H1 (cell line): ENCODE measurements at regions not wholly inside any gene's neighbourhood (a gene's known extent, or its start where the extent isn't known, plus 50 kb on each side); places are given as distances from the start of the nearest gene placed in this dataset.

Experiments
- CTCF ChIA-PET: fragments of 300-600 bp; sonication (Branson Sonifier 250); formaldehyde crosslinking; loops from one replicate; lab custom pipeline; 2021; ENCODE audit not compliant: partially characterized antibody; lab: Charles Lee
- POLR2A ChIA-PET: fragments of 300-600 bp; sonication (Branson Sonifier 250); formaldehyde crosslinking; loops from one replicate; lab custom pipeline; 2021; ENCODE audit warnings: inconsistent platforms; ENCODE audit not compliant: partially characterized antibody; lab: Charles Lee
- DNase-seq, 2 experiments: peaks; one replicate each; pipeline versions ENCODE4 v3.0.0 to v3.0.0-alpha.2; 2010 to 2022; ENCODE audit warnings: low spot score in 2 of 2, low read depth in 1 of 2, mixed read lengths in 1 of 2
- FAIRE-seq: peaks from 2 replicates; lab custom pipeline; 2011; peaks lifted over from hg19 to GRCh38; lab: Jason Lieb, UNC
- H2AFZ ChIP-seq: 2 replicates; pipeline ENCODE4 v1.8.1; 2012; ENCODE audit warnings: low read length, inconsistent platforms
- H2AK5ac ChIP-seq: 2 replicates; pipeline ENCODE4 v1.6.1; 2013; ENCODE audit warnings: low read depth, low read length
- H2BK120ac ChIP-seq: replicated peaks from 2 replicates; pipeline ENCODE3; 2013; ENCODE audit warnings: low read depth, low read length, inconsistent platforms
- H2BK12ac ChIP-seq: 2 replicates; pipeline ENCODE4 v1.6.1; 2013; ENCODE audit warnings: low read depth, low read length
- H2BK15ac ChIP-seq: 2 replicates; pipeline ENCODE4 v1.6.1; 2013; ENCODE audit warnings: low read length
- H2BK20ac ChIP-seq: 2 replicates; pipeline ENCODE4 v1.6.1; 2013; ENCODE audit warnings: low read length
- H2BK5ac ChIP-seq: 2 replicates; pipeline ENCODE4 v1.6.1; 2013; ENCODE audit warnings: low read depth, low read length
- H3K14ac ChIP-seq: 2 replicates; pipeline ENCODE4 v1.6.1; 2013; ENCODE audit warnings: inconsistent platforms; ENCODE audit not compliant: insufficient read length
- H3K18ac ChIP-seq: 2 replicates; pipeline ENCODE4 v1.6.1; 2013; ENCODE audit warnings: low read length; ENCODE audit errors: extremely low read depth
- H3K23ac ChIP-seq: 2 replicates; pipeline ENCODE4 v1.6.1; 2013; ENCODE audit warnings: inconsistent platforms; ENCODE audit not compliant: insufficient read length
- H3K23me2 ChIP-seq: 2 replicates; pipeline ENCODE4 v1.6.1; 2013; ENCODE audit warnings: low read depth, low read length
- H3K27ac ChIP-seq: 2 replicates; pipeline ENCODE4 v1.6.1; 2011; ENCODE audit warnings: low read depth, low read length, inconsistent platforms
- H3K27me3 ChIP-seq, 4 experiments: replicated peaks in 1 of 4; 1 replicate in 1 of 4; 2 replicates in 3 of 4; pipeline versions ENCODE4 v1.6.1 to v1.8.1; 2011 to 2013; ENCODE audit warnings: low read length in 3 of 4, mild to moderate bottlenecking in 3 of 4, inconsistent platforms in 2 of 4, mixed read lengths in 2 of 4, moderate library complexity in 1 of 4; ENCODE audit not compliant: control insufficient read depth in 3 of 4, insufficient read depth in 3 of 4; ENCODE audit errors: extremely low read depth in 1 of 4
- H3K36me3 ChIP-seq, 4 experiments: 2 replicates each; pipeline versions ENCODE4 v1.6.1 to v1.8.1; 2011 to 2013; ENCODE audit warnings: mild to moderate bottlenecking in 4 of 4, low read length in 3 of 4, moderate library complexity in 2 of 4, control low read depth in 1 of 4, inconsistent platforms in 1 of 4; ENCODE audit not compliant: insufficient read depth in 4 of 4, control insufficient read depth in 2 of 4
- H3K4ac ChIP-seq: replicated peaks from 2 replicates; pipeline ENCODE3; 2013; ENCODE audit warnings: low read length, low read depth, mixed read lengths, inconsistent platforms; ENCODE audit not compliant: insufficient read length
- H3K4me1 ChIP-seq, 4 experiments: replicated peaks in 1 of 4; 1 replicate in 1 of 4; 2 replicates in 3 of 4; pipeline versions ENCODE4 v1.6.1 to v1.8.1; 2011 to 2013; ENCODE audit warnings: low read length in 3 of 4, inconsistent platforms in 2 of 4, mixed read lengths in 1 of 4; ENCODE audit not compliant: insufficient read depth in 4 of 4, control insufficient read depth in 3 of 4
- H3K4me2 ChIP-seq, 2 experiments: 2 replicates each; pipeline versions ENCODE4 v1.6.1 to v1.8.1; 2011 to 2013; ENCODE audit warnings: low read depth in 2 of 2, low read length in 2 of 2, control low read depth in 1 of 2, inconsistent platforms in 1 of 2, mild to moderate bottlenecking in 1 of 2; ENCODE audit not compliant: insufficient read depth in 1 of 2
- H3K4me3 ChIP-seq, 4 experiments: fragments of 200-600, 300-600 bp in 1 of 4; sonication (generic), shearing (Covaris generic), sonication (Bioruptor Twin) in 1 of 4; 2 replicates each; pipeline versions ENCODE4 v1.5.1 to v1.8.1; 2011 to 2016; ENCODE audit warnings: low read length in 4 of 4, low read depth in 3 of 4, control low read depth in 2 of 4, inconsistent platforms in 2 of 4, mild to moderate bottlenecking in 2 of 4, mixed read lengths in 1 of 4, moderate library complexity in 1 of 4; ENCODE audit not compliant: insufficient read depth in 2 of 4; ENCODE audit errors: extremely low read depth in 1 of 4
- H3K56ac ChIP-seq: replicated peaks from 2 replicates; pipeline ENCODE3; 2013; ENCODE audit warnings: low read depth, mild to moderate bottlenecking, mixed read lengths, low read length, inconsistent platforms; ENCODE audit not compliant: insufficient read length
- H3K79me1 ChIP-seq: 2 replicates; pipeline ENCODE4 v1.6.1; 2013; ENCODE audit warnings: low read depth, low read length, control low read depth
- H3K79me2 ChIP-seq, 2 experiments: 2 replicates each; pipeline versions ENCODE4 v1.6.1 to v1.8.1; 2012 to 2013; ENCODE audit warnings: low read length in 2 of 2, mild to moderate bottlenecking in 2 of 2, inconsistent platforms in 1 of 2; ENCODE audit not compliant: insufficient read depth in 2 of 2, control insufficient read depth in 1 of 2
- H3K9ac ChIP-seq, 4 experiments: replicated peaks in 1 of 4; 1 replicate in 1 of 4; 2 replicates in 3 of 4; pipeline versions ENCODE4 v1.6.1 to v1.8.1; 2011 to 2013; ENCODE audit warnings: low read depth in 3 of 4, low read length in 3 of 4, control low read depth in 2 of 4, mild to moderate bottlenecking in 2 of 4, moderate library complexity in 2 of 4, inconsistent platforms in 1 of 4; ENCODE audit errors: extremely low read depth in 1 of 4
- H3K9me3 ChIP-seq, 2 experiments: 2 replicates each; pipeline versions ENCODE4 v1.6.1 to v1.8.1; 2012 to 2013; ENCODE audit warnings: mild to moderate bottlenecking in 2 of 2, moderate library complexity in 2 of 2, control low read depth in 1 of 2, inconsistent platforms in 1 of 2, low read depth in 1 of 2, low read length in 1 of 2, mixed read lengths in 1 of 2; ENCODE audit not compliant: insufficient read depth in 2 of 2
- H4K20me1 ChIP-seq, 2 experiments: replicated peaks in 1 of 2; 2 replicates each; pipeline versions ENCODE3 to v1.8.1; 2011 to 2013; ENCODE audit warnings: inconsistent platforms in 2 of 2, low read length in 2 of 2, mild to moderate bottlenecking in 1 of 2; ENCODE audit not compliant: insufficient read depth in 2 of 2, control insufficient read depth in 1 of 2
- H4K5ac ChIP-seq: 2 replicates; pipeline ENCODE4 v1.6.1; 2013; ENCODE audit warnings: low read length, low read depth, mixed read lengths, inconsistent platforms; ENCODE audit not compliant: insufficient read length
- H4K8ac ChIP-seq: 2 replicates; pipeline ENCODE4 v1.8.0; 2013; ENCODE audit warnings: mild to moderate bottlenecking, moderate library complexity, low read length, inconsistent platforms; ENCODE audit not compliant: insufficient read depth; ENCODE audit errors: extremely low read depth
- H4K91ac ChIP-seq: replicated peaks from 2 replicates; pipeline ENCODE3; 2013; ENCODE audit warnings: low read length, mixed read lengths, inconsistent platforms; ENCODE audit not compliant: insufficient read length
- BCL11A ChIP-seq, 2 experiments: IDR thresholded peaks; one replicate each; pipeline ENCODE4 v1.6.1; 2011; ENCODE audit warnings: low read depth in 2 of 2, low read length in 2 of 2, mild to moderate bottlenecking in 2 of 2
- BRCA1 ChIP-seq: IDR thresholded peaks from 2 replicates; pipeline ENCODE4 v1.6.1; 2012; ENCODE audit warnings: low read depth, low read length, improper control_type of control experiment
- CBX8 ChIP-seq: fragments of 300-800, 300-1000 bp; sonication (generic); IDR thresholded peaks from 2 replicates; pipeline ENCODE4 v1.7.1; 2016; ENCODE audit warnings: low read depth, low read length, borderline replicate concordance
- CEBPB ChIP-seq: IDR thresholded peaks from 2 replicates; pipeline ENCODE4 v1.6.1; 2012; ENCODE audit warnings: low read depth, low read length
- CTCF ChIP-seq, 3 experiments: IDR thresholded peaks; 1 replicate in 2 of 3; 2 replicates in 1 of 3; pipeline versions ENCODE4 v1.5.1 to v1.6.1; 2011; ENCODE audit warnings: low read length in 3 of 3, mild to moderate bottlenecking in 3 of 3, inconsistent platforms in 2 of 3, low read depth in 1 of 3, moderate library complexity in 1 of 3; ENCODE audit not compliant: insufficient read depth in 1 of 3; ENCODE audit errors: control extremely low read depth in 1 of 3
- EP300 ChIP-seq, 2 experiments: IDR thresholded peaks; 1 replicate in 1 of 2; 2 replicates in 1 of 2; pipeline ENCODE4 v1.6.1; 2011 to 2012; ENCODE audit warnings: low read depth in 2 of 2, low read length in 2 of 2, mild to moderate bottlenecking in 2 of 2, borderline replicate concordance in 1 of 2, inconsistent platforms in 1 of 2, moderate library complexity in 1 of 2
- EZH2 ChIP-seq: fragments of 200-600 bp; sonication (generic); IDR thresholded peaks from 2 replicates; pipeline ENCODE4 v1.7.1; 2012; ENCODE audit warnings: low read depth, mild to moderate bottlenecking, moderate library complexity, low read length, inconsistent platforms; ENCODE audit not compliant: severe bottlenecking
- FOSL1 ChIP-seq: IDR thresholded peaks from 2 replicates; pipeline ENCODE4 v1.6.1; 2011; ENCODE audit warnings: mild to moderate bottlenecking, low read depth, low read length, moderate library complexity; ENCODE audit not compliant: insufficient read depth
- GABPA ChIP-seq: IDR thresholded peaks from 2 replicates; pipeline ENCODE4 v1.6.1; 2011; ENCODE audit warnings: mild to moderate bottlenecking, low read length, moderate library complexity, borderline replicate concordance; ENCODE audit not compliant: insufficient read depth
- HDAC6 ChIP-seq: IDR thresholded peaks from one replicate; pipeline ENCODE4 v1.7.1; 2012; ENCODE audit warnings: low read depth, mild to moderate bottlenecking, inconsistent platforms, low read length, moderate library complexity
- NANOG ChIP-seq: IDR thresholded peaks from 2 replicates; pipeline ENCODE4 v1.6.1; 2011; ENCODE audit warnings: low read length, low read depth, mild to moderate bottlenecking, inconsistent platforms; ENCODE audit not compliant: insufficient read depth, poor library complexity, severe bottlenecking
- TCF12 ChIP-seq: IDR thresholded peaks from 2 replicates; pipeline ENCODE4 v1.6.1; 2011; ENCODE audit warnings: low read depth, mild to moderate bottlenecking, low read length

- TF ChIP-seq EP300 (IDR thresholded peaks at IDR 0.05; ENCODE audit: borderline replicate concordance in 1 of 2, low read depth in 2 of 2, low read length in 2 of 2) (no peak), BCL11A (IDR thresholded peaks at IDR 0.05; ENCODE audit: low read depth in 2 of 2, low read length in 2 of 2) (no peak), HDAC6 (no peak), TCF12 (no peak), GABPA (no peak), CTCF (IDR thresholded peaks at IDR 0.05; ENCODE audit: control extremely low read depth in 1 of 3, insufficient read depth in 1 of 3, low read depth in 1 of 3, low read length in 3 of 3) (no peak), NANOG (no peak), CBX8 (no peak), BRCA1 (no peak), EZH2 (no peak), FOSL1 (no peak), CEBPB (no peak)
- no peak overlapping the region for H4K5ac ChIP-seq
- H3K9ac ChIP-seq, result no peak overlapping the region
- H3K18ac ChIP-seq, result no peak overlapping the region
- no peak overlapping the region for H3K4me3 ChIP-seq
- no peak overlapping the region for H4K91ac ChIP-seq
- peaks cover 6 to 46% (median 27%) of the 10 kb centered on the region in 4 experiments for H3K27me3 ChIP-seq
- no peak overlapping the region for H4K8ac ChIP-seq
- no peak overlapping the region for H2AFZ ChIP-seq
- no peaks in the 10 kb centered on the region for H4K20me1 ChIP-seq
- H3K4ac ChIP-seq, result no peak overlapping the region
- H3K23ac ChIP-seq, result no peak overlapping the region
- H2BK20ac ChIP-seq, result no peak overlapping the region
- no peak overlapping the region for H2AK5ac ChIP-seq
- H3K14ac ChIP-seq, result no peak overlapping the region
- no peak overlapping the region for H3K27ac ChIP-seq
- peaks cover 0 to 2% (median 0%) of the 10 kb centered on the region in 4 experiments; a peak in 1 of 7 replicates for H3K4me1 ChIP-seq
- H2BK120ac ChIP-seq, result no peak overlapping the region
- H3K23me2 ChIP-seq, result no peaks in the 10 kb centered on the region; the same call in 1 of the 2 replicates
- no peak overlapping the region for H3K4me2 ChIP-seq
- H3K79me1 ChIP-seq, result no peaks in the 10 kb centered on the region
- H2BK5ac ChIP-seq, result no peak overlapping the region
- no peaks in the 10 kb centered on the region for H3K79me2 ChIP-seq
- no peaks in the 10 kb centered on the region; a peak in 1 of 8 replicates for H3K36me3 ChIP-seq
- ChIA-PET POLR2A (interaction anchor here (1.3 kb wide), 1 partner anchor 10 kb away, joined by 4 read pairs; no protein-coding TSS in a partner anchor), CTCF (interaction anchor here (0.6 to 1.5 kb wide), 3 partner anchors 11 to 303 kb away, joined by 3 to 6 read pairs (median 4); no protein-coding TSS in a partner anchor)
- no peak overlapping the region for H2BK15ac ChIP-seq
- H3K9me3 ChIP-seq, result no peaks in the 10 kb centered on the region
- no peak for FAIRE-seq
- no peak overlapping the region for H3K56ac ChIP-seq
- no peak overlapping the region for H2BK12ac ChIP-seq
- no peak for DNase-seq
Measured at GRCh38 chr18:26700201-26700600, 151.8 kb upstream of the KCTD1 start.
